ENCODE measurements at regions not wholly inside any gene's neighbourhood (a gene's known extent, or its start where the extent isn't known, plus 50 kb on each side); places are given as distances from the start of the nearest gene placed in this dataset.
A peak's percentile ranks its signal among the peaks of the same experiment; 100 is the strongest.

GRCh38 chr6:134821928-134822864 lies 127.7 kb downstream of the ALDH8A1 start:
- TF ChIP-seq POLR2A (IDR thresholded peaks at IDR 0.05) = no peak
- no peak for TF ChIP-seq CTCF (IDR thresholded peaks at IDR 0.05)
- Histone ChIP-seq H3K27me3 (no peaks in the 10 kb centered on the region), H3K36me3 (no peaks in the 10 kb centered on the region), H3K27ac (peak overlapping the region; percentile 0 to 67 (median 41)), H3K4me3 (no peak overlapping the region), H3K4me1 (peaks cover 0 to 35% (median 3%) of the 10 kb centered on the region in 4 donors), H3K9me3 (no peaks in the 10 kb centered on the region)
- intact Hi-C loops (cut with DNase I) = loop anchor here (10.0 kb wide), 2 partner anchors 53 to 667 kb away; no protein-coding TSS in a partner anchor
- ATAC-seq (peak; percentile 56 to 87 (median 66)), DNase-seq (no peak)
- WGBS (ENCODE audit: insufficient coverage, low coverage, low lambda C conversion rate, missing lambda C conversion rate) = 39% methylated on average over 10 of the region's 10 CpGs

GRCh38 chr6:134821397-134821796 lies 128.5 kb downstream of the ALDH8A1 start:
- 41% methylated on average over 4 of the region's 4 CpGs for WGBS (ENCODE audit: insufficient coverage, low coverage, low lambda C conversion rate, missing lambda C conversion rate)
- peak in 3 of 4 donors; percentile 12 to 35 (median 13) for ATAC-seq
- no peak for DNase-seq

GRCh38 chr6:134819863-134820800 lies 129.8 kb downstream of the ALDH8A1 start:
- Histone ChIP-seq H3K36me3 (no peaks in the 10 kb centered on the region), H3K9me3 (no peaks in the 10 kb centered on the region), H3K27ac (no peak overlapping the region), H3K4me3 (no peak overlapping the region), H3K27me3 (no peaks in the 10 kb centered on the region), H3K4me1 (peaks cover 0 to 26% (median 3%) of the 10 kb centered on the region in 4 donors)
- TF ChIP-seq POLR2A (IDR thresholded peaks at IDR 0.05) (no peak), CTCF (IDR thresholded peaks at IDR 0.05) (no peak)
- intact Hi-C loops (cut with DNase I) = loop anchor here (10.0 kb wide), 2 partner anchors 55 to 665 kb away; no protein-coding TSS in a partner anchor
- DNase-seq (peak in 2 of 3 donors; percentile 33 to 59), ATAC-seq (peak in 2 of 4 donors; percentile 22 to 44)
- WGBS (ENCODE audit: insufficient coverage, low coverage, low lambda C conversion rate, missing lambda C conversion rate) = 83% methylated on average over 3 of the region's 3 CpGs

More at GRCh38 chr6:134821397-134821796, 128.5 kb downstream of the ALDH8A1 start:
- no peak for TF ChIP-seq CTCF (IDR thresholded peaks at IDR 0.05)
- no peak for TF ChIP-seq POLR2A (IDR thresholded peaks at IDR 0.05)
- no peaks in the 10 kb centered on the region for H3K36me3 ChIP-seq
- H3K27me3 ChIP-seq = no peaks in the 10 kb centered on the region
- H3K4me3 ChIP-seq = no peak overlapping the region
- H3K9me3 ChIP-seq = no peaks in the 10 kb centered on the region
- intact Hi-C loops (cut with DNase I) = loop anchor here (10.0 kb wide), 2 partner anchors 53 to 667 kb away; no protein-coding TSS in a partner anchor
- peak overlapping the region; percentile 41 to 67 (median 51) for H3K27ac ChIP-seq
- peaks cover 0 to 28% (median 3%) of the 10 kb centered on the region in 4 donors for H3K4me1 ChIP-seq

- Histone ChIP-seq H3K4me1 (peaks cover 0 to 26% (median 3%) of the 10 kb centered on the region in 4 donors), H3K4me3 (no peak overlapping the region), H3K36me3 (no peaks in the 10 kb centered on the region), H3K27me3 (no peaks in the 10 kb centered on the region), H3K27ac (no peak overlapping the region), H3K9me3 (no peaks in the 10 kb centered on the region)
- ATAC-seq = no peak
- no peak for DNase-seq
- 82% methylated on average over 2 of the region's 2 CpGs for WGBS (ENCODE audit: insufficient coverage, low coverage, low lambda C conversion rate, missing lambda C conversion rate)
- intact Hi-C loops (cut with DNase I) = no loop called here
- TF ChIP-seq POLR2A (IDR thresholded peaks at IDR 0.05) = no peak
Observed at GRCh38 chr6:134819236-134819635, 130.7 kb downstream of the ALDH8A1 start.

Data from right lobe of liver (tissue), 6 donors.